DMS53 treated with DMSO at 0.1 percent for 48 hours (cell line): ENCODE measurements at regions not wholly inside any gene's neighbourhood (a gene's known extent, or its start where the extent isn't known, plus 50 kb on each side); places are given as distances from the start of the nearest gene placed in this dataset.
"Not testable (repeated sequence)": the region's sequence is repeated elsewhere in the genome, so short reads cannot be mapped to it uniquely, and the experiment has no call there.

ENCODE experiments used
- DNase-seq: peaks from one replicate; lab custom pipeline; 2025; ENCODE audit not compliant: unreplicated experiment; lab: John Stamatoyannopoulos, UW

- DNase-seq: no peak
These were observed 211.1 kb downstream of the ZNF365 start for GRCh38 chr10:62585211-62585775.

- DNase-seq: no peak
These were observed 212.8 kb downstream of the ZNF365 start for GRCh38 chr10:62587011-62587410.

- DNase-seq: no peak
These were observed 213.9 kb downstream of the ZNF365 start for GRCh38 chr10:62588116-62588515.

- peak; percentile 3 for DNase-seq
These were observed 214.8 kb upstream of the ADO start for GRCh38 chr10:62589689-62590088.

- DNase-seq: no peak
These were observed 214.2 kb upstream of the ADO start for GRCh38 chr10:62590306-62590705.

GRCh38 chr10:62594093-62594520 lies 210.4 kb upstream of the ADO start:
- peak; percentile 56 for DNase-seq

GRCh38 chr10:62597226-62597625 lies 207.3 kb upstream of the ADO start:
- no peak for DNase-seq

GRCh38 chr10:62599161-62599560 lies 205.4 kb upstream of the ADO start:
- DNase-seq: no peak

- not testable (repeated sequence) for DNase-seq
These were observed 198.0 kb upstream of the ADO start for GRCh38 chr10:62606551-62606950.

GRCh38 chr10:62608189-62608875 lies 196.2 kb upstream of the ADO start:
- not testable (repeated sequence) for DNase-seq

GRCh38 chr10:62610649-62611229 lies 193.8 kb upstream of the ADO start:
- DNase-seq: peak; percentile 41

GRCh38 chr10:62613424-62613823 lies 191.1 kb upstream of the ADO start:
- DNase-seq: no peak

GRCh38 chr10:62613859-62614258 lies 190.7 kb upstream of the ADO start:
- no peak for DNase-seq

- no peak for DNase-seq
These were observed 189.9 kb upstream of the ADO start for GRCh38 chr10:62614389-62615157.

- no peak for DNase-seq
These were observed 187.5 kb upstream of the ADO start for GRCh38 chr10:62616885-62617590.

GRCh38 chr10:62617652-62618051 lies 186.9 kb upstream of the ADO start:
- DNase-seq: no peak

- no peak for DNase-seq
These were observed 186.5 kb upstream of the ADO start for GRCh38 chr10:62618054-62618453.

GRCh38 chr10:62618576-62619412 lies 185.7 kb upstream of the ADO start:
- no peak for DNase-seq

GRCh38 chr10:62619413-62619738 lies 185.1 kb upstream of the ADO start:
- no peak for DNase-seq

- DNase-seq: no peak
These were observed 184.0 kb upstream of the ADO start for GRCh38 chr10:62620491-62620890.
